HG02884 (cell line): ENCODE measurements at regions not wholly inside any gene's neighbourhood (a gene's known extent, or its start where the extent isn't known, plus 50 kb on each side); places are given as distances from the start of the nearest gene placed in this dataset.
"Not testable (repeated sequence)": the region's sequence is repeated elsewhere in the genome, so short reads cannot be mapped to it uniquely, and the experiment has no call there.

Experiments used
- ATAC-seq: cut with Tn5 transposase; IDR thresholded peaks from one replicate; pipeline ENCODE4 v1.9.1; 2021; ENCODE audit warnings: mild to moderate bottlenecking, moderate library complexity; ENCODE audit not compliant: unreplicated experiment

DNA sequence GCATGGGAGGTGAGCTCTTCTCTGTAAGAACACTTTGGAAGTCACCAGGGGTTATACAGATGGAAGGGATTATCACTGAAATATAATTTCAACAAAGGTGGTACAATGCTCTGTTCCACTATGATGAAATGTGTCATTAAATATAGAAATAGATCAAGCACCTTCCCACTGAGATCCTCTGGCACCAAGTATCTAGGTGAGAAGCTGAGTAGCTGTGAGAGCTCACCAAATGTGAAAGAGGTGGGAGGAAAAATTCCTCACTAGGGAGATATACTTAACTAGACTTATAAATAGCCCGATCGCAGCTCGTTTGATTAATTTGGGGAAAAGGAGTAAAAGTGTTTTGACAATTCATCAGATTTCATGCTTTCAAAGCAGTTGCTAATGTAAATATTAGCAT, 247.6 kb downstream of the SMAD2 start:
- ATAC-seq = no peak

DNA sequence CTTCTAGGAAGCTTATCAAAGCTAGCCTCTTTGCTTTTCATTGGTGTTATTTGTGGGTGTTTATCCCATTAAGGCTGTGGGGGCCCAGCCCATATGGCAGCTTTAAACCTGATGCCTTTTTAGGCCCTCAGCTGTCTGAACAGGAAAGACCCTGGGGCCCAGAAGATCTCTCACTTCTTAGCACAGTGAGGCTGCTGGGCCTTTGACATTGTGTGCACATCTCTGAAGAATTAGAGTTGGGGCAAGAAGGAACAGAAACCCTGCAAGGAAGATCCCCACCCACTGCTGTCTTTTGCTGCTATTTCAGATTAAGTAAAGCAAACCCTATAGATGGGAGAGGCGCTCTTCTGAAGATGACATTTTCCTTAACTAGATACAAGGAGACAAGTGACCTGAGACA, 250.0 kb downstream of the SMAD2 start:
- peak; percentile 88 for ATAC-seq

DNA sequence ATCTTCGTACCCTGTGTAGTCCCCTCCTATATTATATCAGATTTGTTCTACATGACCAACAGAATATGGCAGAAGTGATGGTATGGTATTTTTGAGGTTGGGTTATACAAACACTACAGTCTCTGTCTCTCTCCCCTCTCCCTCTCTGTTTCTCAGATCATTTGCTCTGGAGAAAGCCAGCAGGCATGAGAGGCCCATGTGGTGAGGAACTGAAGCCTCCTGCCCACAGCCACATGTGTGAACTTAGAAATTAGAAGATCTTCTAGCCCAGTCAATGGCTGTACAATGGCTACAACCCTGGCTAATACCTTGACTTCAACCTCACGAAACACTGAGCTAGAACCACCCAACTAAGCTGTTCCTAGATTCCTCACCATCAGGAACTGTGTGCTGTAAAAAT, 250.6 kb downstream of the SMAD2 start:
- ATAC-seq = no peak

DNA sequence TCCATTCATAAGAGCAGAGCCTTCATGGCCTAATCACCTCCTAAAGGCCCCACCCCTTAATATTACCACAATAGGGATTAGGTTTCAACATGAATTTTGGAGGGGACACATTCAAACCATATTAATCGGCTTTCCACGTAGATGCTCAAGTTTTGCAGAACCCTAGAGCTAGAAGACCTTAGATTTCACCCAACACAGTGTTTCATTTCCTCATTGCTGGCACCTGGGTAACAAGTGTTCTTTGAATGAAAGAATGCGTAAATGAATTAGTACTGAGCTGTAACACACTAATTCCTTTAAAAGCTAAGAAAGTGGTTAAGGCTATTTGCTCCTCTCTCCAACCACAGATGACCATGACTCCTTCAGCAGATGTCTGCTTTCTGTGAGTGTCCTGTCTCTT, 252.5 kb downstream of the SMAD2 start:
- ATAC-seq = no peak

DNA sequence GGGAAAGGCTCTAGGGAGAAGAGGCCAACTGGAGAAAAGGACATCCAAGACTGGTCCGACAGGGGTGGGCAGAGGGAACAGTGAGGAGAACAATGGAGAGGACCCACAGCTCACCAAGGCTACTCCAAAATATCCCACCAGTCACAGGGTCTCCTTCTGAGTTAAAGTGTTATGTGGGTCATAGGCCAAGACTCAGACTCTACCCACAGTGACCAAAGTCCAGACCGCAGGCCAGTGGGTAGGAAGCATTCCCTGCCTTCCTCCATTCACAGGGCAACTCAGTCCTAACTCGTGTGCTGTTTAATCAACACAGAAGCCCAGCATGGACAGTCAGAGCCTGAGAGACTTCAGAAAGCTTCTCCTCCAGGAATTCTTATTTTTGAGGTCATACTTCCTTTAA, 260.6 kb downstream of the SMAD2 start:
- no peak for ATAC-seq

DNA sequence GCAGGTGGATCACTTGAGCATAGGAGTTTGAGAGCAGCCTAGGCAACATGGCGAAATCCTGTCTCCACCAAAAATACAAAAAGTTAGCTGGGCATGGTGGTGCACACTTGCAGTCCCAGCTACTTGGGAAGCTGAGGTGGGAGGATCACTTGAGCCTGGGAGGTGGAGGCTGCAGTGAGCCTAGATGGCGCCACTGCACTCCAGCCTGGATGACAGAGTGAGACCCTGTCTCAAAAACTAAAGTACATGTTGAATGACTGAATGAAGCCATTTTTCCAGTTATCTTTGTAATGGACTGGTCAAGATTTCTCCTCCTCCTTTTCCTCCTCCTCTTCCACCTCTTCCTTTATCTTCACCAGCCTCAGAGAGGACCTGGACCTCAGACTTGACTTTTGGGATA, 272.0 kb downstream of the SMAD2 start:
- ATAC-seq = no peak

DNA sequence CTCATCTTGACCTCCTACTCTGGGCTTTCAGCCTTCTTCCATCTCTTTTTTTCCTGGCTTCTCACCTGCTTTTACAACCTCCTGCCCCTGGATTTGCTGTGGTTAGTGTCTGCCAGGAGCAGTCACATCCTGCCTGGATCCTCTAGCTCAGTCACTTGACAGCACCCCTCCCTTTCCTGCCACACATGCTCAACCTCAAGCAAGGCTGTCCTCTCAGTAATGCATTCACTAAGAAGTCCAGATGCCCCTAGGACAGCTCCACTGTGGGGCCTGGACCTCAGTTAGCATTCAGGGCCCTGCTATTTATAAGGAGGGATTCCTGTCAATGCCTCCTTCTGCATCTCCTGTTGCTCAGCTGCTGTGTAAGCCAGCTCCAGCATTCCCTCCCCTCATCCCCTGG, 275.5 kb downstream of the SMAD2 start:
- no peak for ATAC-seq

DNA sequence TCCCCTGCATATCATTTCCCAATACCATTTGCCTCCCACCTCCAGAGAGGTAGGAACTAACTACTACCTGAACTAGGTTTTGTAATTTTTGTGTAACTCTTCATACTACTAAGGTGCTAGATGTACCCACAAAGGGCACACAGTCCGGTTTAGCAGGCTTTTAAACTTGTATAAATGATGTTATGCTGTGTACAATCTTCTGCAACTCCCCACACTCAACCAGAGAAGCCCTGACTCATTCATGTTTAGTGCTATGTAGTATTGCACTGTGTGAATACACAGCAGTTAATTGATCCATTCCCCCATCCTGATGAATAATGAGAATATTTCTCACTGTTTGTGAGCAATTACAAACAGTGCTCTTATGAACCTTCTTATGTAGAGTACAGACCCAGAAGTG, 285.6 kb downstream of the SMAD2 start:
- no peak for ATAC-seq

DNA sequence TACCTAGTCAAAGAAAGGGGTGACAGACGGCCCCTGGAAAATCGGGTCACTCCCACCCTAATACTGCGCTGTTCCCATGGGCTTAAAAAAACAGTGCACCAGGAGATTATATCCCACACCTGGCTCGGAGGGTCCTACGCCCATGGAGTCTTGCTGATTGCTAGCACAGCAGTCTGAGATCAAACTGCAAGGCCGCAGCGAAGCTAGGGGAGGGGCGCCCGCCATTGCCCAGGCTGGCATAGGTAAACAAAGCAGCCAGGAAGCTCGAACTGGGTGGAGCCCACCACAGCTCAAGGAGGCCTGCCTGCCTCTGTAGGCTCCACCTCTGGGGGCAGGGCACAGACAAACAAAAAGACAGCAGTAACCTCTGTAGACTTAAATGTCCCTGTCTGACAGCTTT, 292.9 kb downstream of the SMAD2 start:
- ATAC-seq = not testable (repeated sequence)

DNA sequence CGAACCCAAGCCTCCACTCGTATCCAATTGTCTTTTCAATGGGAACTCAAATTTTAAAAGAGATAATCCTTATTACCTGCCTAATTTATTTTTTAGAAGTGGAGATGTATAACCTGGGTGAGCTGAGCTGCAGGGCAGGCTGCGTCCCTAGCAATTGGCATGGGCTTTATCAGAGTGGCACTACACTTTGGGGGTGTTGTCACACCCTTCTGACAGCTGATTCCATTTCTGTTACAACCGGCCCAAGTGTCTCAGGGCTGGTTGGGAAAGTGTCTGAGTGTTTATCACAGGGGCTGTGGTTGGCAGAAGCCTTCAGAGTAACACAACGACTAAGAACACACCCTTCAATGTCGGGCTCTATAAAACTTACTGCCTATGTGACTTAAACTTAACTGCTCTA, 295.0 kb downstream of the SMAD2 start:
- no peak for ATAC-seq

DNA sequence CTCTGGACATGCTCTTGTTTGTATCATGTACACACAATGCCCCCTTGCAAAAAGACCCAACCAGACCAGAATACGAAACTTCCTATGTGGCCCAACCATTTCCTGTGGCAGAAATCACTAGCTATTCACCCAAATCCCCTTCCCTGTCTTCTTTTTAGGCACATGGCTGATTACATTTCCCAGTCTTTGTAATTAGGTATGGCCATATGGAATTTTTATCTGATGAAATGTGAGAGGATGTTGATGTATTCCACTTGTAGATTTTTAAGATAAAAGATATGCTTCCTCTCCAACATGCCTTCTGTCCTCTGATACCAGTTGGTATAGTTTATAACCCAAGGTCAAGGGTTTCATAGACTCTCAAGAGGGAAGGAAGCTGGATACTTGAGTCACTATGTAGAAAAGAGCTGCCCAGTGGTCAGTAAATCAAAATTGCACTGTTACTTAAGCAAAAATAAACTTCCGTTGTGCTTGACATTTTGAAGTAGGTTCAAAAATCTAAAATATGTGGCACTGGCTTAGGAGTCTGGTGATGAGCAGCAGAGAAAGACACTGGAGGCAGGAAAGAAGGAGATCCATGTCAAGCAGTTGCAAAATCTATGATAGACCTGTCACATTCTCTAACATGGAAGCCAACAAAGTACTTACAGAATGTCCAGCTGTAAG, 297.4 kb downstream of the SMAD2 start:
- ATAC-seq = no peak

DNA sequence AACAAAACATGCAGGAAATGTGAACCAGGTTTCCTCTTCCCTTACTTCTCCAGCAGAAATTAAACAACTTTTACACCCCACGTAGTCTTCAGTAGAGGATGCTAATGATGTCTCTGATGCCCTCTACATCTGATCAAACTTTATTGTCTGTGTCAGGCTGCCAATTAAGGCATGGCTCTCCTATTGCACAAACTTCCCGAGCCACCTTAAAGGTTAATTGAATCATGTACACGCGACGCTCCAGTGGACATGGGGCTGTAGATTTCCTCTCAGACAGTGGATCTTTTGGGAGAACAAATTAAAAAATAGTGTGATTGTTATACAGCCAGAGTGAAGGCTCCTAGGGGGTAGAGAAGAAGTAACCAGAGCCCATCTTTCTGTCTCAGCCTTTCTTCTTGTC, 301.6 kb downstream of the SMAD2 start:
- ATAC-seq = no peak

DNA sequence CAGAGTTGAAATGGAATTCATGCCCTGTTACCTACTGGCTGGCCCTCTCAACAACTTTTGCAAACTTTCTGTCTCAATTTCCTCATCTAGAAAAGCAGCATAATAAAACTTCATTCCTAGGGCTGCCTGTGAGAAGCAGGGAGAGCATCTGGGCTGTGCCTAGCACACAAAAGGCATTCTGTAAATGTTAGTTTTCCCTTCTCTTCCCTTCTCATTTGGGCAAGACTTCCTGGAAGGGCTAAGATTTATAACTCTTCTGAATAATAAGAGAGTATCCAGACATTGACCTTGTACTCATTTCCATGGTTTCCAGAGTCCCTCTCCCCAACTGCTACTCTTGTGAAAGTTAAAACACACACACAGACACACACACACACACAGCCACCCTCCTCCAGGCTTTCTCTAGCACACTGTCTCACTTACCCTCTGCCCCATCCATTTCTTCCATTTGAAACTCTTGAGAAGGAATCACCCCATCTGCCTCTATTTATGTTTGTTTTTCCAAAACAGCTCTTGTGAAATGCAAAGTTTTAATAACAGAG, 302.1 kb downstream of the SMAD2 start:
- ATAC-seq = no peak

DNA sequence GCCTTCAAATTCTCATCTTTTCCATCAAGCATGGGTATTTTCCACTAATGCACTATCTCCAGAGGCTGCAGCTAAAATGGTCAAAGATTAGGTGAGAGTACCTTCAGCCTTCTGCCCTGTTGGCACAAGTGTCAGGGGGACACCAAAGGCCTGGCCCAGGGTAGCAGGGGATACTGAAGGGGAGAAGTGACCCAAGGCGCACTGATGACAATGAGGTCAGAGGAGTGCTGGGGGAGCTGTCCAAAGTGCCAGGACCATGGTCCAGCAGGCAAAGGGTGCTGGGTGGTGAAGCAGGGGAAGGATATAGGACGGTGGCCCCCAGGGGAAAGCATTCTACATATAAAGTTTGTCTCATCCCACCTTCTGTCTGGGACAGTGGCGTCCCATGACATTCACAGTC, 303.4 kb downstream of the SMAD2 start:
- no peak for ATAC-seq

DNA sequence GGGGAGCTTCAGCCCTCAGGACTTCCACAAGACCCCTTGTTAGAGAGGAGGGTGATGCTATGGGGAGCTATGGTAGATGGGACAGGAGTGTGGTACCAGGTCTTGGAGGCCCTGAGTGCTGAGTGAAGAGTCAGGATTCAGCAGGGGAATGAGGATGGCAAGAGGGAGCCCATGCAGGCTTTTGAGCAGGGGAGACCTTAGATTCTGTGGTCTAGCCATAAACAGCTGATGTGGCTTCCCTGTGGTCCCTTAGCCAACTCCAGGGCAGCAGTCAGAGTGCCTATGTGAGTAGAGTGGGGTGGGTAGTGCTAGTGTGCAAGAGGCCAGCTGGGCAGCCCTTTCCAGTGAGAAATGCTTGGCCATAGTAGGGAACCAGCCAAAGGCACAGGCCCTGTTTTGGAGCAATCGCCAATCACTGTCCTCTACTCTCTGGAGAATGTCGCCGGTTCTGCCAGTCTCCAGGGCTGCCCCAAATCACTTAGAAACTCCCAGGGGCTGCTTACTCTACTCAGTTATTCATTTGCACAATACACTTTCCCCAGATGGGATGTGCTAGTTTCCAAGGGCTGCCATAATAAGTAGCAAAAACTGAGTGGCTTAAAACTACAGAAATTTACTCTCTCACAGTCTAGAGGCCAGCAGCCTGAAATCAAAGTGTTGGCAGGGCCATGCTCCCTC, 310.5 kb downstream of the SMAD2 start:
- no peak for ATAC-seq

DNA sequence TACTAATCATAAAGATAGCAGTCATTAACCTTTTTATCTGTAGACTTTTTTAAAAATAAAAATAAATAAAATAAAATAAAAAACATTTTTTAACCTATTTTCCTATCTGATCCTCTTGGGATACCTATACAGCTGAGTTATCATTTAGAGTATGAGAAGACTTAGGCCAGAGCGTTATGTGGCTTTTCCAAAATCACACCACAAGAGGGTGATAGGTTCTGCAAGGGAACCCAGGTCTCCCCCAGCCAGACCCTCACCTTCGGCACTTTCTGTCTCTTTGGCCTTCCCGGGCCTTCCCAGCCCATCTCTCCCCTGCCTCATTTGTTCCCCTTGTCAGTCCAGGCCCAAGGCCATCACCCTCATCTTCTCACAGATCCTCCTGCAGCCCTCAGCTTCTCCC, 311.7 kb downstream of the SMAD2 start:
- no peak for ATAC-seq

DNA sequence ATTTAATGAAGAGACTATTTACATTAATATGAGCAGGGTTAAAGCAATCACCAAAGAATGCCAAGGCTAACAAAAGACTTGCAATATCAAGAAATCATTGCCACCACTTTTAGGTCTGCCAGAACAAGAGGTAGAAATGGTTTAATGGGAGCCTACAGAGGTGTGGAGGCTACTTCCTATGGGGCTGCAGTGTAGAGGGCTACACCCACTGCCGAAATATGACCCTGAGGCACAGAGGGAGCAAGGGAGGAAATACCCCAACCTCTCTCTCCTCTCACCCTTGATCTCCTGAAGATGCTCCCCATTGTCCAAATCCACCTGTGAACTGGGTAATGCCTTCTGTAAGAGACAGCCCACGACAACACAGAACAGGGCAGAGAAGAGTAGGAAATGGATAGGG, 315.4 kb downstream of the SMAD2 start:
- ATAC-seq = no peak

DNA sequence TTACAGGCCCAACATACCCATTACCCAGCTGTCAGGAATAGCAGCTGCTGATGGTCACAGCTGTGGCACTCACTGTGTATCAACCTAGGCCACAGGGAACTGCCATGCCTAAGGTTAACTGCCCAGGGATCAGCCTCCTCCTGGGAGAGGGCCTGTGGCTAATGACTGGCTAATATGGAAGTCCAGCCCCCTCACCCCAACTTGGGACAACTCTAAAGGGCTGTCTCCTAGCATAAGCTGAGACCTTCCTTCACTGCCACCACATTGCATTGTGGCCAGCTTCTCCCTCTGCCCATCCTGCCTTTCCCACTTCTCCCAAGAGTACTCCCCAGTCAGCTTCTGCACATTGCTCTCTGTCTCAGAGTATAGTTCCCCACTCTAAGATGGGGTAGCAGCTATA, 316.5 kb downstream of the SMAD2 start:
- no peak for ATAC-seq

DNA sequence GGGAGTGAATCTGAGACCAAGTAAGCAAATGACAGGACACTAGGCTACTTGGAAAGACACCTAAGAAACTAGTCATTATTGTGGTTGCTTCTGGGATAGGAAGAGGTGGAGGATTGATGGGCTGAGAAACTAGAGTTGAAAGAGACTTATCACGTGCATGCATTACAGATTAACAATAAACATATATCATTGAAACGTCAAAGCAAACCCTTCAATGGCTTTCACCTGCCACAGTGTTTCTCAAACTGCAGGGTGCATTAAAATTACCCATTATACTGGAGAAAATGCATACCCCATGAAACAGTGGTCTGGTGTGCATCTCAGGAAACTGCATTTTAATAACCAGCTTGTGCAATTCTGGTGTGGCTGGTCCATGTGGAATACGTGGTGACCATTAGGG, 318.8 kb downstream of the SMAD2 start:
- ATAC-seq = no peak

DNA sequence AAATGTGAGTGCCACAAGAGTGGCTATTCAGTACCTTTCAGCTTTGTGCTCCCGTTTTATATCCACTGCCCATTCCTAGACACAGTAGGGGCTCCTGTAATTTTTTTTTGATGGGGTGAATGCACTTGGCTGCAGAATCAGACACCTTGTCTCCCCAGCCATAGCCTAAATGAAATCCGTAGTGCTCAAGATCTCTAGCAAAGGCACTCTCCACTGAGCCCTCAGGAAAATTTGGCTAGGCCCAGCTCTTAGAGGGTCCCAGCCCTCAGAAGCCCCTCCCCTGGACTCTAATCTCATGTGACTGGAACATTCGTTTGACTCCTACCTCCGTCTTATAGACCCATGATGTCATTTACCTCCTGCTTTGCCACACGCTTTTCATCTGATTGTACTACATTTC, 323.9 kb downstream of the SMAD2 start:
- no peak for ATAC-seq

DNA sequence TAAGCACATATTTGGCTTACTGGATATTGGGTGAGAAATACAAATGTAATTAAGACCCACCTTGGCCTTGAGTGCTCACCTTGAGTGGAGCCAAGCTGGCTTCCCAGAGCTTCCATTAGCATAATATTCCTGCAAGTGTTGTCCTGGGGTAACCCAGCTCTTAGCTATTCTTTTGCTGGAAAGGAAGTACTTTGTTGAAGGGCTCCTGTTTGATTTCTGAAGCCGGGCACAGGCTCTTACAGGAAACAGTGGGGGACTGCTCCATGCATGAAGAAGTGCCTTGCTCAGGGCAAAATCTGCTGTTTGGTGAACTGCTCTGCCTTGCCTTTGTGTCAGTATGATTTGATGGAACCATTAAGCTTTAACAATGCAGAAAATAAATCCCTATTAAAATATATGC, 325.4 kb downstream of the SMAD2 start:
- no peak for ATAC-seq

DNA sequence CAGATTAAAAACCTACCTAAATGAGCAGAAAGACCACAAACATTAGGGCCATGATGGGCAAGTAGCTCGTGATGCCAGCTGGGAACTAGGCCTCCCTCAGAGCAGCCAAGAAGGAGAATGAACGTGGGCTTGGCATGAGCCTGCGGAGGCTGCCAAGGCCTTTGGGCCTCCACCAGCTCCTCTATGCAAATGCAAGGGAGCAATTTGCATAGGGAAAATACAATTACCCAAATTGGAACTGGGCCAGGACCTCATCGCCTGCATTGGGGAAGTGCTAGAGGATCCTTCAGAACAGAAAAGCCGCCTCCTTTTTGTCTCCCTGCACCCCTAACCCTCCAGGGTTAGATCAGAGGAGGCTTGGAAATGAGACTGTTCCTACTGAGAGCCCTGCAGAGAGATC, 326.4 kb downstream of the SMAD2 start:
- ATAC-seq = no peak

DNA sequence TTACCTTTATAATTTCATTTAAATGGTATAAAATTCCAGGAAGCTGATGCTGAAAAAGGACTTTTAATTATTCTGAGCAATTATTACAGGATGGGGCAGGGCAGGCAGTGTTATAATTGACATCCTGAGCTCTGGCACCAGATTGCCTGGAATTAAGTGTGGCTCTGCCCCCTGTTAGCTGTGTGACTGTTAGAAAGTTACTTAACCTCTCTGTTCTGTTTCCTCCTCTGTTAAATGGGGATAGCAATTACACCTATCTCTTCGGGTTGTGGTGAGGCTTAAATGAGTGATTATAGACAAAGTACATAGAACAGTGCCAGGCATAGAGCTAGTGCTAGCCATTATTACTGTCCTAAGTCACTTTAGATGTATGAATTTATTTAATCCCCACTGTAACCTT, 327.3 kb downstream of the SMAD2 start:
- no peak for ATAC-seq
